ENCODE measurements at regions not wholly inside any gene's neighbourhood (a gene's known extent, or its start where the extent isn't known, plus 50 kb on each side); places are given as distances from the start of the nearest gene placed in this dataset.

- TF ChIP-seq BACH2 (CRISPR knock-in tag; IDR thresholded peaks at IDR 0.05; ENCODE audit: borderline replicate concordance), result no peak
- ATAC-seq, result no peak
Measured at GRCh38 chr14:100015251-100015655, 50.0 kb upstream of the EVL start.

All from SK-N-SH treated with all-trans-retinoic acid at 6 μM for 48 hours (cell line).